HEK293 (cell line): ENCODE measurements at regions not wholly inside any gene's neighbourhood (a gene's known extent, or its start where the extent isn't known, plus 50 kb on each side); places are given as distances from the start of the nearest gene placed in this dataset.

ENCODE experiments used
- CTCF ChIA-PET: fragments of 350-600 bp; formaldehyde crosslinking; extraction: SDS; loops from one replicate; lab custom pipeline; 2021; ENCODE audit warnings: antibody characterized with exemption; lab: Yijun Ruan, JAX
- POLR2A ChIA-PET: fragments of 300-600 bp; formaldehyde crosslinking; extraction: SDS; loops from one replicate; lab custom pipeline; 2020; ENCODE audit warnings: antibody characterized with exemption, inconsistent platforms; lab: Yijun Ruan, JAX
- H3K27ac ChIP-seq: fragments of 200-500 bp; sonication (Bioruptor generic); 2 replicates; pipeline ENCODE4 v1.5.1; 2014; ENCODE audit warnings: low read depth, low read length, control low read depth, inconsistent platforms; ENCODE audit errors: extremely low read depth
- H3K36me3 ChIP-seq, 2 experiments: fragments of 200-500 bp in 1 of 2; sonication (Bioruptor generic) in 1 of 2; 1 replicate in 1 of 2; 2 replicates in 1 of 2; pipeline ENCODE4 v1.5.1; 2014 to 2017; ENCODE audit warnings: inconsistent platforms in 2 of 2, low read length in 2 of 2; ENCODE audit not compliant: control insufficient read depth in 2 of 2, insufficient read depth in 1 of 2
- H3K4me1 ChIP-seq: fragments of 200-500 bp; sonication (Bioruptor generic); 2 replicates; pipeline ENCODE4 v1.5.1; 2014; ENCODE audit warnings: mild to moderate bottlenecking, low read length, inconsistent platforms; ENCODE audit not compliant: control insufficient read depth, insufficient read depth
- H3K4me3 ChIP-seq: 2 replicates; pipeline ENCODE4 v1.5.1; 2011; ENCODE audit warnings: low read depth, mild to moderate bottlenecking, control low read depth, low read length, moderate library complexity
- H3K9me3 ChIP-seq: fragments of 200-500 bp; sonication (Bioruptor generic); 2 replicates; pipeline ENCODE4 v1.5.1; 2014; ENCODE audit warnings: low read depth, low read length, inconsistent platforms; ENCODE audit not compliant: control insufficient read depth, insufficient read depth
- BCL11A ChIP-seq: fragments of 450-650 bp; formaldehyde crosslinking; IDR thresholded peaks from 2 replicates; pipeline ENCODE4 v1.5.1; 2016; ENCODE audit warnings: low read depth, missing biosample characterization, missing genetic modification characterization
- MEIS1 ChIP-seq: sonication (generic); formaldehyde crosslinking; IDR thresholded peaks from 2 replicates; pipeline ENCODE4 v1.8.1; 2022; ENCODE audit warnings: missing genetic modification reagents, mild to moderate bottlenecking, borderline replicate concordance
- PRDM1 ChIP-seq: fragments of 450-650 bp; formaldehyde crosslinking; IDR thresholded peaks from 2 replicates; pipeline ENCODE4; 2016; ENCODE audit warnings: missing biosample characterization, missing genetic modification characterization
- SALL2 ChIP-seq: fragments of 450-650 bp; formaldehyde crosslinking; IDR thresholded peaks from 2 replicates; pipeline ENCODE4 v1.5.0; 2017; ENCODE audit warnings: missing biosample characterization, mild to moderate bottlenecking, missing genetic modification characterization, borderline replicate concordance
- SETDB1 ChIP-seq: IDR thresholded peaks from one replicate; pipeline ENCODE4 v1.6.1; 2017; ENCODE audit warnings: mild to moderate bottlenecking, low read length, moderate library complexity, mixed read lengths; ENCODE audit not compliant: insufficient read length
- SP2 ChIP-seq: fragments of 450-650 bp; formaldehyde crosslinking; IDR thresholded peaks from 2 replicates; pipeline ENCODE4 v1.5.1; 2016; ENCODE audit warnings: missing biosample characterization, missing genetic modification characterization
- WT1 ChIP-seq: fragments of 450-650 bp; formaldehyde crosslinking; IDR thresholded peaks from 2 replicates; pipeline ENCODE4 v1.5.1; 2016; ENCODE audit warnings: missing biosample characterization, missing genetic modification characterization
- ZNF10 ChIP-seq: fragments of 450-650 bp; formaldehyde crosslinking; IDR thresholded peaks from 2 replicates; pipeline ENCODE4 v1.5.1; 2017; ENCODE audit warnings: missing biosample characterization, missing genetic modification characterization
- ZNF19 ChIP-seq: fragments of 450-650 bp; formaldehyde crosslinking; IDR thresholded peaks from 2 replicates; pipeline ENCODE4; 2016; ENCODE audit warnings: missing biosample characterization, missing genetic modification characterization, low read depth
- ZNF354C ChIP-seq: fragments of 450-650 bp; formaldehyde crosslinking; IDR thresholded peaks from 2 replicates; pipeline ENCODE4 v1.5.1; 2016; ENCODE audit warnings: missing biosample characterization, missing genetic modification characterization, low read depth, borderline replicate concordance
- ZNF596 ChIP-seq: fragments of 450-650 bp; IDR thresholded peaks from 2 replicates; pipeline ENCODE4 v1.5.0; 2018; ENCODE audit warnings: missing biosample characterization, mild to moderate bottlenecking, missing genetic modification characterization, moderate library complexity
- ZNF843 ChIP-seq: fragments of 450-650 bp; formaldehyde crosslinking; IDR thresholded peaks from 2 replicates; pipeline ENCODE4 v1.5.1; 2016; ENCODE audit warnings: missing biosample characterization, missing genetic modification characterization
- ZSCAN30 ChIP-seq: fragments of 450-650 bp; IDR thresholded peaks from 2 replicates; pipeline ENCODE4 v1.5.1; 2018; ENCODE audit warnings: missing biosample characterization, mild to moderate bottlenecking, missing genetic modification characterization, moderate library complexity
- TF ChIP-seq, protein P1 (sequence below): fragments of 450-650 bp; formaldehyde crosslinking; IDR thresholded peaks from 2 replicates; pipeline ENCODE4 v1.5.1; 2016; ENCODE audit warnings: missing biosample characterization, missing genetic modification characterization, borderline replicate concordance
- TF ChIP-seq, protein P2 (sequence below): fragments of 450-650 bp; formaldehyde crosslinking; IDR thresholded peaks from 2 replicates; pipeline ENCODE4 v1.5.1; 2016; ENCODE audit warnings: missing biosample characterization, missing genetic modification characterization, borderline replicate concordance
- TF ChIP-seq, protein P3 (sequence below): fragments of 450-650 bp; formaldehyde crosslinking; IDR thresholded peaks from 2 replicates; pipeline ENCODE4 v1.5.1; 2016; ENCODE audit warnings: missing biosample characterization, missing genetic modification characterization
- TF ChIP-seq, protein P4 (sequence below): fragments of 450-650 bp; formaldehyde crosslinking; IDR thresholded peaks from 2 replicates; pipeline ENCODE4 v1.5.1; 2017; ENCODE audit warnings: missing biosample characterization, missing genetic modification characterization
- TF ChIP-seq, protein P5 (sequence below): sonication (generic); formaldehyde crosslinking; IDR thresholded peaks from 2 replicates; pipeline ENCODE4 v1.8.1; 2022; ENCODE audit warnings: mild to moderate bottlenecking, moderate library complexity, missing genetic modification reagents

DNA sequence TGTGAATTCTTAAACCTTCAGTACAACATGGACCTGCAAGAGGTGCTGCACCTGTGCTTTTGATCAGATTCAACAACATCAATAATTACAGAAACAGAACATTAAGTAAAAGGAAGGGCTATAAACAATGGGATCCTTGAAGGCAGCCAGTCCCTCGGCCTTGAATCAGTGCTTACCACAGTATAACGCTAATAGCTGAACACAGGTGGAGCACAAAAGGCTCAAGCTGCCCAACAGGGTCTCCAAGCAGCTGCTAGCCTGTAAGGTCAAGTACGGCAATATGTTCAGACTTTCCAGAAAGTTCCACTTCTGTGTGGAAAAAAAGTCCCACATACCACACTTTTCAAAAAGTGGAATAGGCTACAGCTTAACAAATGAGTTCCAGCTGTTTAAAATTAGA, 61.9 kb upstream of the ITGA1 start (continued):
- TF ChIP-seq ZSCAN30 (tag by site-specific recombination), result no peak
- TF ChIP-seq, protein P1, sequence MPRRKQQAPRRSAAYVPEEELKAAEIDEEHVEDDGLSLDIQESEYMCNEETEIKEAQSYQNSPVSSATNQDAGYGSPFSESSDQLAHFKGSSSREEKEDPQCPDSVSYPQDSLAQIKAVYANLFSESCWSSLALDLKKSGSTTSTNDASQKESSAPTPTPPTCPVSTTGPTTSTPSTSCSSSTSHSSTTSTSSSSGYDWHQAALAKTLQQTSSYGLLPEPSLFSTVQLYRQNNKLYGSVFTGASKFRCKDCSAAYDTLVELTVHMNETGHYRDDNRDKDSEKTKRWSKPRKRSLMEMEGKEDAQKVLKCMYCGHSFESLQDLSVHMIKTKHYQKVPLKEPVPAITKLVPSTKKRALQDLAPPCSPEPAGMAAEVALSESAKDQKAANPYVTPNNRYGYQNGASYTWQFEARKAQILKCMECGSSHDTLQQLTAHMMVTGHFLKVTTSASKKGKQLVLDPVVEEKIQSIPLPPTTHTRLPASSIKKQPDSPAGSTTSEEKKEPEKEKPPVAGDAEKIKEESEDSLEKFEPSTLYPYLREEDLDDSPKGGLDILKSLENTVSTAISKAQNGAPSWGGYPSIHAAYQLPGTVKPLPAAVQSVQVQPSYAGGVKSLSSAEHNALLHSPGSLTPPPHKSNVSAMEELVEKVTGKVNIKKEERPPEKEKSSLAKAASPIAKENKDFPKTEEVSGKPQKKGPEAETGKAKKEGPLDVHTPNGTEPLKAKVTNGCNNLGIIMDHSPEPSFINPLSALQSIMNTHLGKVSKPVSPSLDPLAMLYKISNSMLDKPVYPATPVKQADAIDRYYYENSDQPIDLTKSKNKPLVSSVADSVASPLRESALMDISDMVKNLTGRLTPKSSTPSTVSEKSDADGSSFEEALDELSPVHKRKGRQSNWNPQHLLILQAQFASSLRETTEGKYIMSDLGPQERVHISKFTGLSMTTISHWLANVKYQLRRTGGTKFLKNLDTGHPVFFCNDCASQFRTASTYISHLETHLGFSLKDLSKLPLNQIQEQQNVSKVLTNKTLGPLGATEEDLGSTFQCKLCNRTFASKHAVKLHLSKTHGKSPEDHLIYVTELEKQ, result no peak

DNA sequence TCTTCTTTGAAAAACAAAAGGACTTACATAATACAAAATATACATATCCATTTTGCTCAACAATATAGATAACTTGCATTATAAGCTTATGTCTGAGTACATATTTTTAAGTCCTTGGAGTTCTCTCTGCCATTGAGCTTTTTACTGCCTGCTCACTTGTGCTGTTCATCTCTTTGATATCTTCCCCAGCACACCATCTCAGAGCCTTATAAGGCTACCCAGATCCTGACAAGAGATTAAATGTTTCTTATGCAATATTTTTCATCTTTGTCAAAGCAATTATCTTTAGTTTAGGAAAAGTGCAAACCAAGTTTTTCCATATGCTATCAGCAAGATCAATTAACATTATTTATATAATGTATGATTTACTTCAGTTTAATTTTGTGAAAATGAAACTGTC, 60.7 kb upstream of the ITGA1 start:
- CTCF ChIA-PET, result interaction anchor here (0.7 to 1.5 kb wide), 2 partner anchors 12 to 68 kb away, joined by 3 to 4 read pairs; no protein-coding TSS in a partner anchor
- POLR2A ChIA-PET, result no interaction called here
- Histone ChIP-seq H3K9me3 (no peaks in the 10 kb centered on the region), H3K27ac (no peak overlapping the region), H3K36me3 (no peaks in the 10 kb centered on the region), H3K4me3 (no peak overlapping the region), H3K4me1 (no peaks in the 10 kb centered on the region)
- TF ChIP-seq WT1 (tag by site-specific recombination) (no peak), SETDB1 (no peak), ZNF354C (tag by site-specific recombination) (no peak), ZNF19 (tag by site-specific recombination) (no peak), BCL11A (tag by site-specific recombination) (no peak), ZNF596 (tag by site-specific recombination) (no peak), MEIS1 (no peak), SALL2 (no peak)
- TF ChIP-seq, protein P2, sequence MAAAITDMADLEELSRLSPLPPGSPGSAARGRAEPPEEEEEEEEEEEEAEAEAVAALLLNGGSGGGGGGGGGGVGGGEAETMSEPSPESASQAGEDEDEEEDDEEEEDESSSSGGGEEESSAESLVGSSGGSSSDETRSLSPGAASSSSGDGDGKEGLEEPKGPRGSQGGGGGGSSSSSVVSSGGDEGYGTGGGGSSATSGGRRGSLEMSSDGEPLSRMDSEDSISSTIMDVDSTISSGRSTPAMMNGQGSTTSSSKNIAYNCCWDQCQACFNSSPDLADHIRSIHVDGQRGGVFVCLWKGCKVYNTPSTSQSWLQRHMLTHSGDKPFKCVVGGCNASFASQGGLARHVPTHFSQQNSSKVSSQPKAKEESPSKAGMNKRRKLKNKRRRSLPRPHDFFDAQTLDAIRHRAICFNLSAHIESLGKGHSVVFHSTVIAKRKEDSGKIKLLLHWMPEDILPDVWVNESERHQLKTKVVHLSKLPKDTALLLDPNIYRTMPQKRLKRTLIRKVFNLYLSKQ (tag by site-specific recombination), result no peak
- TF ChIP-seq, protein P3, sequence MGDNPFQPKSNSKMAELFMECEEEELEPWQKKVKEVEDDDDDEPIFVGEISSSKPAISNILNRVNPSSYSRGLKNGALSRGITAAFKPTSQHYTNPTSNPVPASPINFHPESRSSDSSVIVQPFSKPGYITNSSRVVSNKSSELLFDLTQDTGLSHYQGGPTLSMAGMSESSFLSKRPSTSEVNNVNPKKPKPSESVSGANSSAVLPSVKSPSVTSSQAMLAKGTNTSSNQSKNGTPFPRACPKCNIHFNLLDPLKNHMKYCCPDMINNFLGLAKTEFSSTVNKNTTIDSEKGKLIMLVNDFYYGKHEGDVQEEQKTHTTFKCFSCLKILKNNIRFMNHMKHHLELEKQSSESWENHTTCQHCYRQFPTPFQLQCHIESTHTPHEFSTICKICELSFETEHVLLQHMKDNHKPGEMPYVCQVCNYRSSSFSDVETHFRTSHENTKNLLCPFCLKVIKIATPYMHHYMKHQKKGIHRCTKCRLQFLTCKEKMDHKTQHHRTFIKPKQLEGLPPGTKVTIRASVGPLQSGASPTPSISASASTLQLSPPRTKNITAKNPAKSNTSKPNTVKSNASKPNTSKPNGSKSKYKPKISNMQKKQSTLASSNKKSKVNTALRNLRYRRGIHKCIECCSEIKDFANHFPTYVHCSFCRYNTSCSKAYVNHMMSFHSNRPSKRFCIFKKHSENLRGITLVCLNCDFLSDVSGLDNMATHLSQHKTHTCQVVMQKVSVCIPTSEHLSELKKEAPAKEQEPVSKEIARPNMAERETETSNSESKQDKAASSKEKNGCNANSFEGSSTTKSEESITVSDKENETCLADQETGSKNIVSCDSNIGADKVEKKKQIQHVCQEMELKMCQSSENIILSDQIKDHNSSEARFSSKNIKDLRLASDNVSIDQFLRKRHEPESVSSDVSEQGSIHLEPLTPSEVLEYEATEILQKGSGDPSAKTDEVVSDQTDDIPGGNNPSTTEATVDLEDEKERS (tag by site-specific recombination), result no peak
- TF ChIP-seq, protein P4, sequence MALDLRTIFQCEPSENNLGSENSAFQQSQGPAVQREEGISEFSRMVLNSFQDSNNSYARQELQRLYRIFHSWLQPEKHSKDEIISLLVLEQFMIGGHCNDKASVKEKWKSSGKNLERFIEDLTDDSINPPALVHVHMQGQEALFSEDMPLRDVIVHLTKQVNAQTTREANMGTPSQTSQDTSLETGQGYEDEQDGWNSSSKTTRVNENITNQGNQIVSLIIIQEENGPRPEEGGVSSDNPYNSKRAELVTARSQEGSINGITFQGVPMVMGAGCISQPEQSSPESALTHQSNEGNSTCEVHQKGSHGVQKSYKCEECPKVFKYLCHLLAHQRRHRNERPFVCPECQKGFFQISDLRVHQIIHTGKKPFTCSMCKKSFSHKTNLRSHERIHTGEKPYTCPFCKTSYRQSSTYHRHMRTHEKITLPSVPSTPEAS (tag by site-specific recombination), result no peak

DNA sequence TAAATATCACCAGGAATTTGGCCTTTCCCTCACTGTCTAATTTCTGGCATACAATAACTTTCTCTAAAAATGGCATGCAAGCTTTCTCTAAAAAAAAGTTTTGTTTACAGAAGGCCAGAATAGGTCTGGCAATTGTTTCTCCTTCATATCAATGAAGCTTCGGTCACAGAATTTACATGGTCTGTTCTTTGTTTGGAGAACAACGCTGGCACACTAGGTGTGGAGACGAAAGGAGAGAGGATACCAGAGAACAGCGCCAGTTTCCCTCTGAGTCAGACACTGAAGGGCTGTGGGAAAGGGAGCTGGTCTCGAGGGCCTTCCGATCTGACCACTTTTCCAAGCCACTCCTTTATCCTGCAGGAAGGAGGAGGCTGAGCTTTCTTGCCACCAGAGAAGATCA, 60.1 kb upstream of the ITGA1 start:
- no peak overlapping the region for H3K4me3 ChIP-seq
- H3K27ac ChIP-seq, result no peak overlapping the region
- TF ChIP-seq ZNF843 (tag by site-specific recombination) (no peak), ZNF10 (tag by site-specific recombination) (no peak), PRDM1 (tag by site-specific recombination) (peak; percentile 37; the same call in 1 of the 2 replicates), SP2 (tag by site-specific recombination) (no peak)
- TF ChIP-seq, protein P5, sequence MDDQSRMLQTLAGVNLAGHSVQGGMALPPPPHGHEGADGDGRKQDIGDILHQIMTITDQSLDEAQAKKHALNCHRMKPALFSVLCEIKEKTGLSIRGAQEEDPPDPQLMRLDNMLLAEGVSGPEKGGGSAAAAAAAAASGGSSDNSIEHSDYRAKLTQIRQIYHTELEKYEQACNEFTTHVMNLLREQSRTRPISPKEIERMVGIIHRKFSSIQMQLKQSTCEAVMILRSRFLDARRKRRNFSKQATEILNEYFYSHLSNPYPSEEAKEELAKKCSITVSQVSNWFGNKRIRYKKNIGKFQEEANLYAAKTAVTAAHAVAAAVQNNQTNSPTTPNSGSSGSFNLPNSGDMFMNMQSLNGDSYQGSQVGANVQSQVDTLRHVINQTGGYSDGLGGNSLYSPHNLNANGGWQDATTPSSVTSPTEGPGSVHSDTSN (CRISPR knock-in tag), result no peak
- H3K36me3 ChIP-seq, result no peaks in the 10 kb centered on the region
- no peaks in the 10 kb centered on the region for H3K9me3 ChIP-seq
- ChIA-PET CTCF (interaction anchor here (1.5 kb wide), 1 partner anchor 11 kb away, joined by 4 read pairs; no protein-coding TSS in a partner anchor), POLR2A (interaction anchor here (0.6 kb wide), 1 partner anchor 81 kb away, joined by 3 read pairs; no protein-coding TSS in a partner anchor)
- no peaks in the 10 kb centered on the region for H3K4me1 ChIP-seq
